Astrocyte of the spinal cord (primary cell): ENCODE measurements at regions not wholly inside any gene's neighbourhood (a gene's known extent, or its start where the extent isn't known, plus 50 kb on each side); places are given as distances from the start of the nearest gene placed in this dataset.

ENCODE experiments used
- DNase-seq: peaks from one replicate; pipeline ENCODE4 v3.0.0; 2011; ENCODE audit warnings: low read depth, low spot score
- H3K4me3 ChIP-seq: 2 replicates; pipeline ENCODE4 v1.5.1; 2011; ENCODE audit warnings: low read depth, mild to moderate bottlenecking, low read length, moderate library complexity
- CTCF ChIP-seq: IDR thresholded peaks from 2 replicates; pipeline ENCODE4 v1.5.1; 2012; ENCODE audit warnings: low read depth, mild to moderate bottlenecking, low read length, inconsistent platforms
- in situ Hi-C: cut with HindIII; loops from 2 replicates; pipeline ENCODE4 v1.10.0; 2017; ENCODE audit warnings: low sequenced_read_pairs

GRCh38 chr7:25954395-25954794 is 197.6 kb upstream of the NFE2L3 start:
- in situ Hi-C loops = no loop called here
- no peak for DNase-seq
- no peak overlapping the region for H3K4me3 ChIP-seq
- TF ChIP-seq CTCF = no peak

- DNase-seq = no peak
- in situ Hi-C loops = no loop called here
- H3K4me3 ChIP-seq = no peak overlapping the region
- no peak for TF ChIP-seq CTCF
These were observed 192.7 kb upstream of the NFE2L3 start for GRCh38 chr7:25959168-25959734.

GRCh38 chr7:25963733-25964132 is 188.3 kb upstream of the NFE2L3 start:
- in situ Hi-C loops = no loop called here
- no peak overlapping the region for H3K4me3 ChIP-seq
- TF ChIP-seq CTCF = no peak
- no peak for DNase-seq

GRCh38 chr7:25964483-25964991 is 187.5 kb upstream of the NFE2L3 start:
- H3K4me3 ChIP-seq = no peak overlapping the region
- no peak for TF ChIP-seq CTCF
- in situ Hi-C loops = no loop called here
- no peak for DNase-seq

GRCh38 chr7:25965405-25966123 is 186.4 kb upstream of the NFE2L3 start:
- TF ChIP-seq CTCF = no peak
- no peak for DNase-seq
- in situ Hi-C loops = no loop called here
- no peak overlapping the region for H3K4me3 ChIP-seq

- DNase-seq = no peak
- no peak for TF ChIP-seq CTCF
- in situ Hi-C loops = no loop called here
- H3K4me3 ChIP-seq = no peak overlapping the region
These were observed 185.5 kb upstream of the NFE2L3 start for GRCh38 chr7:25966469-25966868.
